PC-9 (cell line): ENCODE measurements at regions not wholly inside any gene's neighbourhood (a gene's known extent, or its start where the extent isn't known, plus 50 kb on each side); places are given as distances from the start of the nearest gene placed in this dataset.
"Not testable (repeated sequence)": the region's sequence is repeated elsewhere in the genome, so short reads cannot be mapped to it uniquely, and the experiment has no call there.

Experiments
- BruUV-seq: library from RNA; stranded (reverse); fragments of 400-500 nt; replicated peaks from 2 replicates; lab custom pipeline; 2021; lab: Mats Ljungman, UMichigan
- CTCF ChIA-PET: fragments of 300-600 bp; sonication (Branson Sonifier 250); formaldehyde crosslinking; loops from one replicate; lab custom pipeline; 2022; ENCODE audit warnings: antibody characterized with exemption; lab: Charles Lee
- POLR2A ChIA-PET: fragments of 300-600 bp; sonication (Branson Sonifier 250); formaldehyde crosslinking; loops from one replicate; lab custom pipeline; 2022; ENCODE audit warnings: antibody characterized with exemption; ENCODE audit not compliant: unreplicated experiment; lab: Charles Lee
- DNase-seq, 2 experiments: peaks; one replicate each; pipeline versions ENCODE4 v3.0.0 to v3.0.0-alpha.2; 2015 to 2022; ENCODE audit warnings: mixed read lengths in 1 of 2
- H2AFZ ChIP-seq: fragments of 200-600 bp; sonication (generic); 2 replicates; pipeline ENCODE4 v1.8.1; 2017; ENCODE audit warnings: antibody characterized with exemption
- H3F3A ChIP-seq: fragments of 200-600 bp; sonication (generic); 2 replicates; pipeline ENCODE4 v1.8.1; 2017; ENCODE audit warnings: antibody characterized with exemption, mild to moderate bottlenecking, low read depth; ENCODE audit not compliant: insufficient read depth
- H3K27ac ChIP-seq: fragments of 200-600 bp; sonication (generic); 2 replicates; pipeline ENCODE4 v1.6.1; 2016; ENCODE audit warnings: mixed run types
- H3K27me3 ChIP-seq: fragments of 200-600 bp; sonication (generic); 2 replicates; pipeline ENCODE4 v1.6.1; 2016; ENCODE audit warnings: low read depth, mixed run types; ENCODE audit not compliant: insufficient read depth
- H3K36me3 ChIP-seq: fragments of 200-600 bp; sonication (generic); 2 replicates; pipeline ENCODE4 v1.6.1; 2016; ENCODE audit warnings: low read depth, mixed run types
- H3K4me1 ChIP-seq: fragments of 200-600 bp; sonication (generic); replicated peaks from 2 replicates; pipeline ENCODE4 v1.6.1; 2016; ENCODE audit warnings: mixed run types; ENCODE audit not compliant: insufficient read depth
- H3K4me2 ChIP-seq: fragments of 200-600 bp; sonication (generic); 2 replicates; pipeline ENCODE4 v1.6.1; 2017; ENCODE audit warnings: mixed run types
- H3K4me3 ChIP-seq: fragments of 200-600 bp; sonication (generic); 2 replicates; pipeline ENCODE4 v1.6.1; 2016; ENCODE audit warnings: mixed run types
- H3K79me2 ChIP-seq: fragments of 200-600 bp; sonication (generic); 2 replicates; pipeline ENCODE4 v1.6.1; 2017; ENCODE audit warnings: low read depth, mixed run types
- H3K9me2 ChIP-seq: fragments of 200-600 bp; sonication (generic); 2 replicates; pipeline ENCODE4 v1.8.1; 2017; ENCODE audit warnings: mild to moderate bottlenecking; ENCODE audit not compliant: insufficient read depth
- H3K9me3 ChIP-seq: fragments of 200-600 bp; sonication (generic); 2 replicates; pipeline ENCODE4 v1.8.1; 2016; ENCODE audit warnings: low read depth; ENCODE audit not compliant: insufficient read depth
- H4K20me1 ChIP-seq: fragments of 200-600 bp; sonication (generic); 2 replicates; pipeline ENCODE4 v1.8.1; 2017; ENCODE audit not compliant: insufficient read depth
- EZH2 ChIP-seq: fragments of 200-600 bp; sonication (generic); IDR thresholded peaks from 2 replicates; pipeline ENCODE4 v1.8.0; 2017; ENCODE audit warnings: antibody characterized with exemption, low read depth
- intact Hi-C: fragments of 100-400 bp; cut with micrococcal nuclease; formaldehyde crosslinking; loops from one replicate; pipeline ENCODE4 v1.10.0; 2022; ENCODE audit not compliant: unreplicated experiment
- TF ChIP-seq, protein P1 (sequence below): fragments of 200-600 bp; sonication (generic); conservative IDR thresholded peaks from 2 replicates; pipeline ENCODE4 v1.6.1; 2017; ENCODE audit warnings: mixed run types, antibody characterized with exemption, mild to moderate bottlenecking, moderate library complexity

DNA sequence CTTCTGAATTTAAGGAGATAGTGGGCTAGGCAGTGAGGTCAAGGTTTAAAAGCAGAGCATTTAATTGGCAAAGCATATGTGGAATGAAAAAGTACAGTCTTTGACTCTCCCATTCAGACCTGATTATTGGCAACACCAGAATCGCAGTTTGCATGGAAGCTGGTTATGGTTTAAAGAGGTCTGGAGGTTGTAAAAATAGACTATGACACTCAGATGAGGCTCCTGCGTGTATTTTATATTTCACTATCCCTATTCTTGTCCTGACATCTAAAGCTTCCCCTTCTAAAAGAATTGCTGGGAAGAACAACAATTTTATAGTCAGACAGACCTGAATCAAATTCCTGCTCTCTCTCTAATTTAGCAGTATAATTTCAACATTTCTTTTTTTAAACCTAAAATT lies 302.9 kb downstream of the PCDH7 start:
- H3K27ac ChIP-seq, result no peak overlapping the region
- TF ChIP-seq, protein P1, sequence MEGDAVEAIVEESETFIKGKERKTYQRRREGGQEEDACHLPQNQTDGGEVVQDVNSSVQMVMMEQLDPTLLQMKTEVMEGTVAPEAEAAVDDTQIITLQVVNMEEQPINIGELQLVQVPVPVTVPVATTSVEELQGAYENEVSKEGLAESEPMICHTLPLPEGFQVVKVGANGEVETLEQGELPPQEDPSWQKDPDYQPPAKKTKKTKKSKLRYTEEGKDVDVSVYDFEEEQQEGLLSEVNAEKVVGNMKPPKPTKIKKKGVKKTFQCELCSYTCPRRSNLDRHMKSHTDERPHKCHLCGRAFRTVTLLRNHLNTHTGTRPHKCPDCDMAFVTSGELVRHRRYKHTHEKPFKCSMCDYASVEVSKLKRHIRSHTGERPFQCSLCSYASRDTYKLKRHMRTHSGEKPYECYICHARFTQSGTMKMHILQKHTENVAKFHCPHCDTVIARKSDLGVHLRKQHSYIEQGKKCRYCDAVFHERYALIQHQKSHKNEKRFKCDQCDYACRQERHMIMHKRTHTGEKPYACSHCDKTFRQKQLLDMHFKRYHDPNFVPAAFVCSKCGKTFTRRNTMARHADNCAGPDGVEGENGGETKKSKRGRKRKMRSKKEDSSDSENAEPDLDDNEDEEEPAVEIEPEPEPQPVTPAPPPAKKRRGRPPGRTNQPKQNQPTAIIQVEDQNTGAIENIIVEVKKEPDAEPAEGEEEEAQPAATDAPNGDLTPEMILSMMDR, result no peak
- DNase-seq, result no peak
- H4K20me1 ChIP-seq, result no peaks in the 10 kb centered on the region
- ChIA-PET POLR2A (no interaction called here), CTCF (no interaction called here)
- H3K9me3 ChIP-seq, result no peaks in the 10 kb centered on the region
- no peaks in the 10 kb centered on the region for H3K79me2 ChIP-seq
- H3K27me3 ChIP-seq, result no peaks in the 10 kb centered on the region
- intact Hi-C loops, result no loop called here
- H3K36me3 ChIP-seq, result no peaks in the 10 kb centered on the region
- H3K4me2 ChIP-seq, result no peak overlapping the region
- H2AFZ ChIP-seq, result no peak overlapping the region
- no TSS peak for BruUV-seq
- no peaks in the 10 kb centered on the region for H3K4me1 ChIP-seq
- H3K9me2 ChIP-seq, result no peaks in the 10 kb centered on the region; the same call in 1 of the 2 replicates
- no peak overlapping the region for H3K4me3 ChIP-seq
- H3F3A ChIP-seq, result no peaks in the 10 kb centered on the region

DNA sequence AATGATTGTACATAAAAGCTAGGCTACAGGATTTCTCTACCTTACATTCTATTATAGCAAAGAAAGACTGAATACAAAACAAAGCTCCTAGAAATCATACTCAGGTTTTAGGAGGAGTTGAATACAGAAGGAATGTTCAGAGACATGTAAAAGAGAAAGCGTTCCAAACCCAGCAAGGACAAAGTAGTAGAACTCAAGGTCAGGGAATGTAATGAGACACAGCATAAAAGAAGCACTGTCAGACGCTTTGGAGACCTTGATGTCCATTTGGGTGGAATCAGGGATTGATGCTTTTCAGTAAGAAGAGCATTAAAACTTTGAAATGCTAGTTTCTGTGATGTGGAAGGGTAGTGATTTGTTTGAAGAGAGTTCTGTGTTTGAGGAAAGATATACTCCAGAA lies 303.6 kb downstream of the PCDH7 start:
- H3F3A ChIP-seq, result no peaks in the 10 kb centered on the region
- no peaks in the 10 kb centered on the region for H3K27me3 ChIP-seq
- no peak overlapping the region for H3K4me3 ChIP-seq
- no peaks in the 10 kb centered on the region for H3K4me1 ChIP-seq
- H2AFZ ChIP-seq, result no peak overlapping the region
- H3K9me3 ChIP-seq, result no peaks in the 10 kb centered on the region
- no peak for DNase-seq
- ChIA-PET POLR2A (no interaction called here), CTCF (no interaction called here)
- no peak for TF ChIP-seq EZH2
- TF ChIP-seq, protein P1, result no peak
- no peaks in the 10 kb centered on the region for H3K36me3 ChIP-seq
- no peaks in the 10 kb centered on the region for H3K79me2 ChIP-seq
- intact Hi-C loops, result no loop called here
- no peaks in the 10 kb centered on the region; the same call in 1 of the 2 replicates for H3K9me2 ChIP-seq
- no TSS peak for BruUV-seq
- no peak overlapping the region for H3K4me2 ChIP-seq
- H3K27ac ChIP-seq, result no peak overlapping the region
- H4K20me1 ChIP-seq, result no peaks in the 10 kb centered on the region

DNA sequence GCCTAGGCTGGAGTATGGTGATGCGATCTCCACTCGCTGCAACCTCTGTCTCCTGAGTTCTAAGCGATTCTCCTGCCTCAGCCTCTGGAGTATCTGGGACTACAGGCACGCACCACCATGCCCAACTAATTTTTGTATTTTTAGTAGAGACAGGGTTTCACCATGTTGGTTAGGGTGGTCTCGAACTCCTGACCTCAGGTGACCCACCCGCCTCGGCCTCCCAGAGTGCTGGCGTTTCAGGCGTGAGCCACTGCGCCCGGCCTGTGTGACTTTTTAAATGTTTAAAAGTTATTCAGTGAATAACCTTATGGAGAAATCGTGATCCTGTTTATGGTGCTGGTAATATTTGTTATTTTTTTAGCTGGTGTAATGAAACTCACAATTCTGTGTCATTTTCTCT lies 304.6 kb downstream of the PCDH7 start:
- POLR2A ChIA-PET, H3K79me2 ChIP-seq, DNase-seq, H3K4me1 ChIP-seq, CTCF ChIA-PET, H3K4me3 ChIP-seq, H3K27ac ChIP-seq, H2AFZ ChIP-seq, H3K9me2 ChIP-seq, BruUV-seq, H3K4me2 ChIP-seq, H4K20me1 ChIP-seq, H3K36me3 ChIP-seq, H3K9me3 ChIP-seq, H3K27me3 ChIP-seq, H3F3A ChIP-seq: not testable (repeated sequence)
- intact Hi-C loops, result loop anchor here (5.0 kb wide), 1 partner anchor 52 kb away; no protein-coding TSS in a partner anchor

DNA sequence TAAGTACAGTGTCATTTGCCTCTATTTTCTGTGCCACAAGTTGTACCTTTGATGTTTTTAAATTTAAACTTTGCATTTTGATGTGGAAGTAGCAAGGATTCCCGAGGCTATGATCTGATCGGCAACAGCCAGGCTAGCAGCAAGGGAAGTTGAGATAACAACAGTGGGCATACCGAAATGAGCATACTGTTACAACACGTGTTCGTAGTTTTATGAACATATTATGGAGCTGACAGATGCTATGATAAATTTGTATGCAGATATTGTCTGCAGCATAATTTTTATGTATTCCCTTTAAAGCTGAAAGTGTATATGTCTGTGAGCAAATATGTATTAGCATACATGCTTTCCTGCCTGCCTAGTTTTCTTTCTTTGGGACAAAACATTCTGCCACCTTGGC lies 306.1 kb downstream of the PCDH7 start:
- no TSS peak for BruUV-seq
- no peak for DNase-seq
- H3K36me3 ChIP-seq, result no peaks in the 10 kb centered on the region
- intact Hi-C loops, result loop anchor here (5.0 kb wide), 1 partner anchor 54 kb away; no protein-coding TSS in a partner anchor
- H3K4me3 ChIP-seq, result no peak overlapping the region
- no peaks in the 10 kb centered on the region for H3K27me3 ChIP-seq
- H3K4me1 ChIP-seq, result no peaks in the 10 kb centered on the region
- POLR2A ChIA-PET, result no interaction called here
- CTCF ChIA-PET, result no interaction called here
- H3K4me2 ChIP-seq, result no peak overlapping the region
- TF ChIP-seq EZH2, result no peak
- TF ChIP-seq, protein P1, result no peak
- no peaks in the 10 kb centered on the region; the same call in 1 of the 2 replicates for H3K9me2 ChIP-seq
- H4K20me1 ChIP-seq, result no peaks in the 10 kb centered on the region
- H2AFZ ChIP-seq, result no peak overlapping the region
- no peaks in the 10 kb centered on the region for H3F3A ChIP-seq
- no peaks in the 10 kb centered on the region for H3K79me2 ChIP-seq
- H3K9me3 ChIP-seq, result no peaks in the 10 kb centered on the region
- no peak overlapping the region for H3K27ac ChIP-seq
